ENCODE measurements at regions not wholly inside any gene's neighbourhood (a gene's known extent, or its start where the extent isn't known, plus 50 kb on each side); places are given as distances from the start of the nearest gene placed in this dataset.

DNA sequence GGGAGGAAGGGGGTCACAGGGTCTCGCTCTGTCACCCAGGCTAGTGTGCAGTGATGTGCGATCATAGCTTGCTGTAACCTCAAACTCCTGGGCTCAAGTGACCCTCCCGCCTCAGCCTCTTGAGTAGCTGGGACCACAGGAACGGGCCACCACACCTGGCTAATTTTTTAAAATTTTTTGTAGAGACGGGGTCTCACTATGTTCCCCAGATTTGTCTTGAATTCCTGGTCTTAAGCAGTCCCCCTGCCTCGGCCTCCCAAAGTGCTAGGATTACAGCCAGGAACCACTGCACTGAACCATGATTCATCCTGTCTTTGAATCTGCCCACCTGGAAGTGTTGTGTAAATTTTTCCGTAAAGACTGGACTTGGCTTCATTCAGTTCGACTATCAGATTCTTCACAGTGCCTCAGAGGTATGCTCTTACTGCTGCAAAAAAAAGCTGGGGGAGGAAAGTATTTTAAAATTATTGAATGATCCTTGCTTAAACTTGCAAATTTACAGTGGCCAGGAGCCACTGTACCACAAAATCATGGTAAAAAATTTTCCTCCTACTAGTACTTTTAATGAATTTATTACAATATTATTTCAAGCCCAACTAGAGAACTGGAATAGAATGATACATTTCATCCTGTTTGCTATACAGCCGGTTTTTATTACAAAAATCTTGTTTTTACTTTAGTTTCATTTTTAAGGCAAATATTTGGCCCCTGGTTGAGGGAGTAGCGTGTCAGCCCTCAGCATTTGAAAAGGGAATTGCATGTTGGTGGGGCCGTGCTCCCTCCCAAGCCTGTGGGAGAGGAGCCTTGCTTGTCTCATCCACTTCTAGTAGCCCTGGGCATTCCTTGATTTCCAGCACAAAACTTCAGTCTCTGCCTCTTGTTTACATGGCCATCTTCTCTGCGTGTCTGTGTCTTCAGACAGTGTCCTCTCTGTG lies 202.5 kb upstream of the SGK1 start:
- TF ChIP-seq, protein P1, sequence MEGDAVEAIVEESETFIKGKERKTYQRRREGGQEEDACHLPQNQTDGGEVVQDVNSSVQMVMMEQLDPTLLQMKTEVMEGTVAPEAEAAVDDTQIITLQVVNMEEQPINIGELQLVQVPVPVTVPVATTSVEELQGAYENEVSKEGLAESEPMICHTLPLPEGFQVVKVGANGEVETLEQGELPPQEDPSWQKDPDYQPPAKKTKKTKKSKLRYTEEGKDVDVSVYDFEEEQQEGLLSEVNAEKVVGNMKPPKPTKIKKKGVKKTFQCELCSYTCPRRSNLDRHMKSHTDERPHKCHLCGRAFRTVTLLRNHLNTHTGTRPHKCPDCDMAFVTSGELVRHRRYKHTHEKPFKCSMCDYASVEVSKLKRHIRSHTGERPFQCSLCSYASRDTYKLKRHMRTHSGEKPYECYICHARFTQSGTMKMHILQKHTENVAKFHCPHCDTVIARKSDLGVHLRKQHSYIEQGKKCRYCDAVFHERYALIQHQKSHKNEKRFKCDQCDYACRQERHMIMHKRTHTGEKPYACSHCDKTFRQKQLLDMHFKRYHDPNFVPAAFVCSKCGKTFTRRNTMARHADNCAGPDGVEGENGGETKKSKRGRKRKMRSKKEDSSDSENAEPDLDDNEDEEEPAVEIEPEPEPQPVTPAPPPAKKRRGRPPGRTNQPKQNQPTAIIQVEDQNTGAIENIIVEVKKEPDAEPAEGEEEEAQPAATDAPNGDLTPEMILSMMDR (conservative IDR thresholded peaks at IDR 0.05) = no peak
- no peak for TF ChIP-seq ZFX (IDR thresholded peaks at IDR 0.05)
